Neuronal stem cell (in vitro differentiated cells): ENCODE measurements at regions not wholly inside any gene's neighbourhood (a gene's known extent, or its start where the extent isn't known, plus 50 kb on each side); places are given as distances from the start of the nearest gene placed in this dataset.

Experiments
- DNase-seq: peaks from one replicate; pipeline ENCODE4 v3.0.0-alpha.2; 2013; ENCODE audit warnings: low spot score
- H2AFZ ChIP-seq: one replicate; pipeline ENCODE4 v1.6.1; 2013; ENCODE audit warnings: mild to moderate bottlenecking, low read length, inconsistent platforms
- H2AK5ac ChIP-seq: 2 replicates; pipeline ENCODE4 v1.6.1; 2013; ENCODE audit warnings: low read depth, mild to moderate bottlenecking, inconsistent platforms, low read length, moderate library complexity, mixed read lengths
- H2BK120ac ChIP-seq: 2 replicates; pipeline ENCODE4 v1.6.1; 2013; ENCODE audit warnings: low read depth, mild to moderate bottlenecking, inconsistent platforms, low read length, moderate library complexity, mixed read lengths
- H2BK12ac ChIP-seq: one replicate; pipeline ENCODE4 v1.6.1; 2013; ENCODE audit warnings: low read length, inconsistent platforms
- H2BK15ac ChIP-seq: 2 replicates; pipeline ENCODE4 v1.6.1; 2013; ENCODE audit warnings: mild to moderate bottlenecking, low read length, inconsistent platforms, mixed read lengths
- H2BK5ac ChIP-seq: one replicate; pipeline ENCODE4 v1.6.1; 2013; ENCODE audit warnings: inconsistent platforms, mild to moderate bottlenecking, low read length, moderate library complexity
- H3K14ac ChIP-seq: one replicate; pipeline ENCODE4 v1.6.1; 2013; ENCODE audit warnings: low read length, inconsistent platforms
- H3K18ac ChIP-seq: 2 replicates; pipeline ENCODE4 v1.6.1; 2013; ENCODE audit warnings: low read length, inconsistent platforms
- H3K23ac ChIP-seq: 2 replicates; pipeline ENCODE4 v1.6.1; 2013; ENCODE audit warnings: low read depth, mild to moderate bottlenecking, mixed read lengths, low read length, inconsistent platforms; ENCODE audit not compliant: poor library complexity
- H3K27ac ChIP-seq: replicated peaks from 3 replicates; pipeline ENCODE4 v1.5.1; 2013; ENCODE audit warnings: low read length, inconsistent platforms
- H3K27me3 ChIP-seq, 3 experiments: 2 replicates each; pipeline ENCODE4 v1.6.1; 2013; ENCODE audit warnings: low read length in 3 of 3, mild to moderate bottlenecking in 2 of 3, inconsistent platforms in 1 of 3, low read depth in 1 of 3, mixed read lengths in 1 of 3, moderate library complexity in 1 of 3; ENCODE audit not compliant: control insufficient read depth in 3 of 3, insufficient read depth in 3 of 3
- H3K36me3 ChIP-seq, 2 donors: replicated peaks in 1 of 2; 2 replicates each; pipeline ENCODE4 v1.6.1; 2013; ENCODE audit warnings: low read length in 2 of 2; ENCODE audit not compliant: control insufficient read depth in 2 of 2, insufficient read depth in 2 of 2
- H3K4ac ChIP-seq: 2 replicates; pipeline ENCODE4 v1.6.1; 2013; ENCODE audit warnings: inconsistent platforms, mild to moderate bottlenecking, low read length, moderate library complexity
- H3K4me1 ChIP-seq, 2 donors: 1 replicate in 1 of 2; 2 replicates in 1 of 2; pipeline ENCODE4 v1.6.1; 2013; ENCODE audit warnings: low read length in 2 of 2, low read depth in 1 of 2; ENCODE audit not compliant: control insufficient read depth in 2 of 2, insufficient read depth in 1 of 2
- H3K4me2 ChIP-seq: one replicate; pipeline ENCODE4 v1.6.1; 2013; ENCODE audit warnings: mild to moderate bottlenecking, low read length, inconsistent platforms; ENCODE audit not compliant: insufficient read depth, poor library complexity, severe bottlenecking
- H3K4me3 ChIP-seq, 2 donors: 2 replicates each; pipeline ENCODE4 v1.5.1; 2013; ENCODE audit warnings: low read length in 2 of 2, mild to moderate bottlenecking in 2 of 2, inconsistent platforms in 1 of 2, moderate library complexity in 1 of 2
- H3K79me1 ChIP-seq: one replicate; pipeline ENCODE4 v1.6.1; 2013; ENCODE audit warnings: low read depth, mild to moderate bottlenecking, inconsistent platforms, low read length, moderate library complexity
- H3K9ac ChIP-seq: one replicate; pipeline ENCODE4 v1.6.1; 2013; ENCODE audit warnings: mild to moderate bottlenecking, low read depth, low read length, inconsistent platforms; ENCODE audit not compliant: poor library complexity
- H3K9me3 ChIP-seq, 2 donors: replicated peaks in 1 of 2; 2 replicates each; pipeline versions ENCODE3 to v1.6.1; 2013; ENCODE audit warnings: low read length in 2 of 2, mild to moderate bottlenecking in 2 of 2, inconsistent platforms in 1 of 2, low read depth in 1 of 2, mixed read lengths in 1 of 2, moderate library complexity in 1 of 2; ENCODE audit not compliant: control insufficient read depth in 2 of 2, insufficient read depth in 1 of 2
- H4K8ac ChIP-seq: one replicate; pipeline ENCODE4 v1.6.1; 2013; ENCODE audit warnings: low read depth, mild to moderate bottlenecking, inconsistent platforms, low read length, moderate library complexity
- H4K91ac ChIP-seq: one replicate; pipeline ENCODE4 v1.6.1; 2013; ENCODE audit warnings: low read length, low read depth, mild to moderate bottlenecking, inconsistent platforms; ENCODE audit not compliant: poor library complexity
- WGBS, 2 donors: extraction: QIAGEN DNeasy Blood & Tissue Kit; methylation state at CpG; one replicate each; pipeline ENCODE4 v1.1.7; 2013; ENCODE audit warnings: missing lambda C conversion rate in 2 of 2, mixed read lengths in 1 of 2; ENCODE audit not compliant: insufficient read length in 2 of 2, insufficient replicate concordance in 1 of 2; ENCODE audit errors: extremely low coverage in 2 of 2; 5-methylcytosine and 5-hydroxymethylcytosine counted together

DNA sequence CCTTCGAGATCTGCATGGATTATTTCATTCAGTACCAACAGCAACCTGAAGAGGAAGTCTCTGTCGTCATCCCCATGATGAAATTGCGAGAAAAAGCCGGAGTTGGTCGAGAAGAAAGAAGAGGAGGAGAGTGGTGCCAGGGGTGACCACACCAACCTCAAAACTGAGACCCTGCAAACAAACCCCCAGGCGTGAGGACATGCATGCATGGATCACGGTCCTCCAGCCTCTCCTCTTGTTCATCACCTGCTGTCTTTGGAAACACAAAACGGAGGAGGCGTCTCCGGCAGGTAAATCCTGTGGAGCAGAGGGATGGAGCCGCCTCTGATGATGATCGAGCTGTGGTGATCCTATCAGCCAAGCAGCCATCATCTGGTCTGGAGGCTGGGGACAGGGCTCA lies 114.4 kb upstream of the IRX2 start:
- Histone ChIP-seq H4K91ac (no peak overlapping the region), H2AK5ac (no peak overlapping the region), H2BK12ac (no peak overlapping the region), H3K4ac (no peak overlapping the region), H2BK5ac (no peak overlapping the region), H2BK120ac (no peak overlapping the region), H2AFZ (no peak overlapping the region), H3K79me1 (no peaks in the 10 kb centered on the region), H3K4me1 (peaks cover 0 to 11% of the 10 kb centered on the region in 2 donors), H3K27me3 (no peaks in the 10 kb centered on the region), H3K4me3 (no peak overlapping the region), H3K23ac (no peak overlapping the region), H3K36me3 (no peaks in the 10 kb centered on the region), H2BK15ac (no peak overlapping the region), H3K27ac (no peak overlapping the region), H3K18ac (no peak overlapping the region), H3K9me3 (no peaks in the 10 kb centered on the region), H3K9ac (no peak overlapping the region), H3K14ac (no peak overlapping the region), H4K8ac (no peak overlapping the region), H3K4me2 (no peak overlapping the region)
- no CpG with 5 or more reads among the region's 12 CpGs for WGBS, 2 donors
- DNase-seq = no peak

DNA sequence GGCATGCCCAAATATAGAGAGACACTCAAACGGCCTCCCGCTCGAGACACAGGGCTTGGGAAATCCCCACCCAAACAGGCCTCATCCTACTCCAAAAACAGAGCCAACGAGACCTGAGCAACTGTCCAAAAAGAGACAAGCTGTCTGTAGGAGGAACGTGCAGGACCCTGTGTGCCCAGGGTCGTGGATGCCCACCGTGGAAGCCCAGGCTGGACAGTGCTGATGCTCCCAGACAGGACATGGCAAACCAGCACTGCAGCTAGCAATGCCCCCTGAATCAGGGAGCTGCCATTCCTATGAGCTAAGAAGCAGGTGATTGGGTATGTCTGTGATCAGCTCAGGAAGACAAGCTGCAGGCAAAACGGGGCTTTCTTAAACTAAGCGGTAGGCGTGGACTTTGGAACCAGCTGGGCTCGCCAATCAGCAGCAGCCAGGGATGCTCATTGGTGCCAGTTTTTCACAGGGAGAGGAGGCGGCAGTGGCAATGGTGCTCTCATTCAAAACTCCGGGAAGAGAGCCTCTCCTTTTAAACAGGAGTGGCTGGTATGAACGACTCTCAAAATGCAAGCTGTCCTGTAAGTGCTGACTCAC lies 113.1 kb upstream of the IRX2 start:
- H2BK120ac ChIP-seq = no peak overlapping the region
- peak overlapping the region; percentile 32 for H3K14ac ChIP-seq
- peak overlapping the region; percentile 25 for H2AFZ ChIP-seq
- H3K79me1 ChIP-seq = no peaks in the 10 kb centered on the region
- no CpG with 5 or more reads among the region's 14 CpGs for WGBS, 2 donors
- H3K4me1 ChIP-seq = peaks cover 4 to 11% of the 10 kb centered on the region in 2 donors
- peak overlapping the region; percentile 34 for H2AK5ac ChIP-seq
- no peak overlapping the region for H3K4me3 ChIP-seq
- no peak overlapping the region for H3K23ac ChIP-seq
- H3K9ac ChIP-seq = no peak overlapping the region
- H2BK5ac ChIP-seq = no peak overlapping the region
- no peak for DNase-seq
- no peaks in the 10 kb centered on the region for H3K27me3 ChIP-seq
- peak overlapping the region; percentile 67 for H3K18ac ChIP-seq
- peak overlapping the region; percentile 19 for H4K91ac ChIP-seq
- no peaks in the 10 kb centered on the region for H3K36me3 ChIP-seq
- H3K27ac ChIP-seq = no peak overlapping the region
- H3K4ac ChIP-seq = peak overlapping the region; percentile 54
- no peaks in the 10 kb centered on the region for H3K9me3 ChIP-seq
- no peak overlapping the region for H2BK15ac ChIP-seq
- H3K4me2 ChIP-seq = no peak overlapping the region
- no peak overlapping the region for H4K8ac ChIP-seq
- no peak overlapping the region for H2BK12ac ChIP-seq

DNA sequence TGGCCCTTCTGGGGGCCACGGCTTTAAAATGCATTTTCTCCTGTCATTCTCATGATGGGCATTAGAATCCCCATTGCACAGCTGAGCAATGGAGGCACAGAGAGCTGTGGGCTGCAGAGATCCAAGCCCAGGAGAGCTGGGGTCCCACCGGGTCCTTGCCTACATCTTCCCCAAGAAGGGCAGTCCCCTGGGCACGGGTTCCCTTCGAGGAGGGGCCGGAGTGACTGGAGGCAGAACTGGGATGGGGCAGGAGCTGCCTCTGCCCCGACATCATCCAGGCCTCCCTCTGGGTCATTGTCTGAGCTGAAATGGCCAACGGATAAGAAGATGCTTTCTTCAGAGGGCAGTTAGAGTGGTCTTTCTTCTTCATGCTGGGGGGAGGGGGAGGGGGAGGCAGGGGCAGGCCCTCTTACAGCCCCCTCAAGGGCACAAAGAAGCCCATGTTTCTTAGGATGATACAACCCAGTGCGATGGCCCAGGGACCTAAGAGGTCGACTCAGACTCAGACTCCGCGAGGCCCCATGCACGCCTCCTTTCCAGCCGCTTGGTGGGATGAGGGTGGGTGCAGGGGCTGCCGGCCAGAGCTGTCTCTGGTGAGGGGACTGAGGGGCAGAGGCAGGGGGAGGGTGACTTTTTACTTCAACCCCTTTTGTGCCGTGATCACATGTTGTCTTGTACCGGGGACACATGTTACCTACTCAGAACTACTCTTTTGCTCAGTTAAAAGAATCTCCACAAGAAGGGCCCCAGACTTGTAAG lies 112.4 kb upstream of the IRX2 start:
- Histone ChIP-seq H3K27me3 (no peaks in the 10 kb centered on the region), H2BK15ac (peak overlapping the region; percentile 79), H4K8ac (no peak overlapping the region), H3K4me2 (no peak overlapping the region), H3K9ac (no peak overlapping the region), H2AK5ac (peak overlapping the region; percentile 14), H3K4me1 (peaks cover 4 to 11% of the 10 kb centered on the region in 2 donors), H3K9me3 (no peaks in the 10 kb centered on the region), H2AFZ (peak overlapping the region; percentile 25), H3K23ac (no peak overlapping the region), H4K91ac (no peak overlapping the region), H3K4ac (no peak overlapping the region), H3K36me3 (no peaks in the 10 kb centered on the region), H2BK5ac (no peak overlapping the region), H3K79me1 (no peaks in the 10 kb centered on the region), H3K14ac (no peak overlapping the region), H3K4me3 (no peak overlapping the region), H2BK120ac (no peak overlapping the region), H2BK12ac (no peak overlapping the region), H3K18ac (peak overlapping the region; percentile 70), H3K27ac (no peak overlapping the region)
- WGBS, 2 donors = no CpG with 5 or more reads among the region's 16 CpGs
- no peak for DNase-seq

DNA sequence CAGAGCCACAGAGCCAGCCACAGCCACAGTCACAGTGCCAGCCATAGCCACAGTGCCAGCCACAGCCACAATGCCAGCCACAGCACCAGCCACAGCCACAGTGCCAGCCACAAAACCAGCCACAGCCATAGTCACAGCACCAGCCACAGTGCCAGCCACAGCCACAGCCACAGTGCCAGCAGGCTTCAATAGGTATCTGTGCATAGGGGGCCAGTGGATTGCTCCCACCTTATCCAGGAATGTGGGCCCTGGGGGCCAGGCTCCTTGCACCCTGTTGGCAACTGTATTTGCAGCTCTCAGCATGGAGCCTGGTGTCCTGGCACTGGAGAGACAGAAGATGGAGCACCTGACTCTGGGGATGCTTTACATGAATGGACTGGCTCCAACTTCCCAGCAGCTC lies 111.7 kb upstream of the IRX2 start:
- DNase-seq = no peak

More for the DNA sequence above, 111.7 kb upstream of the IRX2 start:
- peak overlapping the region; percentile 65 for H3K23ac ChIP-seq
- H2BK12ac ChIP-seq = peak overlapping the region; percentile 58
- H3K79me1 ChIP-seq = no peaks in the 10 kb centered on the region
- H2AFZ ChIP-seq = no peak overlapping the region
- H3K14ac ChIP-seq = no peak overlapping the region
- H4K91ac ChIP-seq = peak overlapping the region; percentile 92
- H2BK120ac ChIP-seq = no peak overlapping the region
- H3K9me3 ChIP-seq = no peaks in the 10 kb centered on the region
- no peaks in the 10 kb centered on the region for H3K36me3 ChIP-seq
- H2AK5ac ChIP-seq = peak overlapping the region; percentile 14
- peak overlapping the region; percentile 37 for H3K4ac ChIP-seq
- peak overlapping the region; percentile 72 for H4K8ac ChIP-seq
- peaks cover 4 to 11% of the 10 kb centered on the region in 2 donors for H3K4me1 ChIP-seq
- H3K27me3 ChIP-seq = no peaks in the 10 kb centered on the region
- no peak overlapping the region for H3K27ac ChIP-seq
- no peak overlapping the region for H3K4me3 ChIP-seq
- H2BK5ac ChIP-seq = no peak overlapping the region
- no peak overlapping the region for H3K9ac ChIP-seq
- peak overlapping the region; percentile 79 for H2BK15ac ChIP-seq
- H3K18ac ChIP-seq = peak overlapping the region; percentile 70
- no peak overlapping the region for H3K4me2 ChIP-seq
